OCI-LY1 (cell line): ENCODE measurements at regions not wholly inside any gene's neighbourhood (a gene's known extent, or its start where the extent isn't known, plus 50 kb on each side); places are given as distances from the start of the nearest gene placed in this dataset.

Experiments used
- H2AFZ ChIP-seq: fragments of 200-600 bp; sonication (generic), shearing (Covaris generic); 2 replicates; pipeline ENCODE4 v1.6.0; 2014; ENCODE audit warnings: antibody characterized with exemption, mild to moderate bottlenecking, low read length
- H3F3A ChIP-seq: fragments of 200-600 bp; sonication (generic), shearing (Covaris generic); 2 replicates; pipeline ENCODE4 v1.6.0; 2014; ENCODE audit warnings: mild to moderate bottlenecking, antibody characterized with exemption, low read length, moderate library complexity; ENCODE audit not compliant: insufficient read depth
- H3K27ac ChIP-seq: fragments of 200-600 bp; sonication (generic); 2 replicates; pipeline ENCODE4 v1.5.1; 2014; ENCODE audit warnings: low read length, mixed run types, mild to moderate bottlenecking, low read depth; ENCODE audit not compliant: poor library complexity, severe bottlenecking
- H3K27me3 ChIP-seq: fragments of 200-600 bp; sonication (generic); 2 replicates; pipeline ENCODE4 v1.6.0; 2014; ENCODE audit warnings: antibody characterized with exemption, mild to moderate bottlenecking, low read length, moderate library complexity; ENCODE audit not compliant: insufficient read depth
- H3K36me3 ChIP-seq: fragments of 200-600 bp; sonication (generic); 2 replicates; pipeline ENCODE4 v1.6.1; 2014; ENCODE audit warnings: mild to moderate bottlenecking, antibody characterized with exemption, low read length, moderate library complexity, mixed read lengths; ENCODE audit not compliant: insufficient read depth
- H3K4me1 ChIP-seq: fragments of 200-600 bp; sonication (generic); 2 replicates; pipeline ENCODE4 v1.5.1; 2014; ENCODE audit warnings: mild to moderate bottlenecking, low read length, moderate library complexity; ENCODE audit not compliant: insufficient read depth, severe bottlenecking
- H3K4me2 ChIP-seq: fragments of 200-600 bp; sonication (generic), shearing (Covaris generic); 2 replicates; pipeline ENCODE4 v1.6.1; 2014; ENCODE audit warnings: low read length
- H3K4me3 ChIP-seq: fragments of 200-600 bp; sonication (generic); 2 replicates; pipeline ENCODE4 v1.5.1; 2014; ENCODE audit warnings: low read length, low read depth, mild to moderate bottlenecking, mixed read lengths; ENCODE audit not compliant: poor library complexity, severe bottlenecking
- H3K79me2 ChIP-seq: fragments of 200-600 bp; shearing (Covaris generic); 2 replicates; pipeline ENCODE4 v1.6.1; 2016; ENCODE audit warnings: mixed run types, low read length, mixed read lengths; ENCODE audit not compliant: insufficient read depth
- H3K9ac ChIP-seq: fragments of 200-600 bp; sonication (generic), shearing (Covaris generic); 2 replicates; pipeline ENCODE4 v1.6.1; 2014; ENCODE audit warnings: mild to moderate bottlenecking, low read length, mixed read lengths
- H3K9me2 ChIP-seq: fragments of 200-600 bp; sonication (generic), shearing (Covaris generic); 2 replicates; pipeline ENCODE4 v1.6.1; 2014; ENCODE audit warnings: low read depth, mild to moderate bottlenecking, low read length, mixed read lengths
- H3K9me3 ChIP-seq: fragments of 200-600 bp; shearing (Covaris generic); 2 replicates; pipeline ENCODE4 v1.6.1; 2014; ENCODE audit warnings: low read length, mixed read lengths
- H4K20me1 ChIP-seq: fragments of 200-600 bp; sonication (generic), shearing (Covaris generic); 2 replicates; pipeline ENCODE4 v1.6.0; 2016; ENCODE audit warnings: mild to moderate bottlenecking, low read length; ENCODE audit not compliant: insufficient read depth
- EZH2 ChIP-seq: fragments of 200-600 bp; sonication (generic), shearing (Covaris generic); IDR thresholded peaks from 2 replicates; pipeline ENCODE4 v1.8.0; 2017; ENCODE audit warnings: borderline replicate concordance, mixed run types, mild to moderate bottlenecking, antibody characterized with exemption, low read length, moderate library complexity, mixed read lengths
- TF ChIP-seq, protein P1 (sequence below): fragments of 200-600 bp; sonication (generic), shearing (Covaris generic); IDR thresholded peaks from 2 replicates; pipeline ENCODE4 v1.5.1; 2017; ENCODE audit warnings: mild to moderate bottlenecking, antibody characterized with exemption, low read length, moderate library complexity, mixed read lengths

DNA sequence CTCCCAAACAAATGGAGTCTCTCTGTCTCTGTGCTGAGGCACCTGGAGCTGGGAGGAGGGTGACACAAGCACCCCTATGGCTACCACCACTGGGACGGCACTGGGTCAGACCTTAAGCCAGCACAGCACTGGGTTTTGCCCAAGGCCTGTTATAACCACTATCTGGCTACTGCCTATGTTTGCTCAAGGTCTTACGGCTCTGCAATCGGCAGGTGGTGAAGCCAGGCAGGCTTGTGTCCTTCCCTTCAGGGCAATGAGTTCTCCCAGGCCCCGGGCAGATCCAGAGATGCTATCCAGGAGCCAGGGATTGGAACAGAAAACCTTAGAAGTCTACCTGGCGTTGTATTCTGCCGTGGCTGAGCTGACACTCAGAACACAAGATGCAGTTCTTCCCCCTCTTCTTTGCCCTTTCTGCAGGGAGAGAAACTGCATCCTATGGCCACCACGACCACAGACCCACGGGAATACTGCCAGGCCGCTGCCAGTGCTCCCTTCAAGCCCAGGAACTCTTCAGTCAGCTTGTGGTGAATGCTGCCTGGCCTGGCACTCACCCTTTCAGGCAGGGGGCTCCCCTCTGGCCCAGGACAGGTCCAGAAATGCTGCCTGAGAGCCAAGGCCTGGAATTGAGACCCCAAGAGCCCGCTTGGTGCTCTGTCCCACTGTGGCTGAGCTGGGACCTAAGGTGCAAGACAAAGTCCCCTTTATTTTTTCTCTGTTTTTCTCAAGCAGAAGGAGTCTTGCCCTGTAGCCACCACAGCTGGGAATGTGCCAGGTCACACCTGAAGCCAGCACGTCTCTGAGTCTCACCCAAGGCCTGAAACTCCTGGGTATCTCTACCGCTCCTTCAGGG lies 67.0 kb upstream of the FRMD1 start:
- Histone ChIP-seq H3K4me2 (no peak overlapping the region), H2AFZ (no peak overlapping the region), H3F3A (no peaks in the 10 kb centered on the region), H3K27ac (no peak overlapping the region), H3K4me1 (no peaks in the 10 kb centered on the region), H3K4me3 (no peak overlapping the region), H3K27me3 (no peaks in the 10 kb centered on the region), H3K79me2 (no peaks in the 10 kb centered on the region), H3K36me3 (no peaks in the 10 kb centered on the region), H3K9me3 (no peaks in the 10 kb centered on the region), H3K9me2 (no peaks in the 10 kb centered on the region), H3K9ac (no peak overlapping the region), H4K20me1 (no peaks in the 10 kb centered on the region)
- TF ChIP-seq, protein P1, sequence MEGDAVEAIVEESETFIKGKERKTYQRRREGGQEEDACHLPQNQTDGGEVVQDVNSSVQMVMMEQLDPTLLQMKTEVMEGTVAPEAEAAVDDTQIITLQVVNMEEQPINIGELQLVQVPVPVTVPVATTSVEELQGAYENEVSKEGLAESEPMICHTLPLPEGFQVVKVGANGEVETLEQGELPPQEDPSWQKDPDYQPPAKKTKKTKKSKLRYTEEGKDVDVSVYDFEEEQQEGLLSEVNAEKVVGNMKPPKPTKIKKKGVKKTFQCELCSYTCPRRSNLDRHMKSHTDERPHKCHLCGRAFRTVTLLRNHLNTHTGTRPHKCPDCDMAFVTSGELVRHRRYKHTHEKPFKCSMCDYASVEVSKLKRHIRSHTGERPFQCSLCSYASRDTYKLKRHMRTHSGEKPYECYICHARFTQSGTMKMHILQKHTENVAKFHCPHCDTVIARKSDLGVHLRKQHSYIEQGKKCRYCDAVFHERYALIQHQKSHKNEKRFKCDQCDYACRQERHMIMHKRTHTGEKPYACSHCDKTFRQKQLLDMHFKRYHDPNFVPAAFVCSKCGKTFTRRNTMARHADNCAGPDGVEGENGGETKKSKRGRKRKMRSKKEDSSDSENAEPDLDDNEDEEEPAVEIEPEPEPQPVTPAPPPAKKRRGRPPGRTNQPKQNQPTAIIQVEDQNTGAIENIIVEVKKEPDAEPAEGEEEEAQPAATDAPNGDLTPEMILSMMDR, result no peak
- TF ChIP-seq EZH2, result no peak

DNA sequence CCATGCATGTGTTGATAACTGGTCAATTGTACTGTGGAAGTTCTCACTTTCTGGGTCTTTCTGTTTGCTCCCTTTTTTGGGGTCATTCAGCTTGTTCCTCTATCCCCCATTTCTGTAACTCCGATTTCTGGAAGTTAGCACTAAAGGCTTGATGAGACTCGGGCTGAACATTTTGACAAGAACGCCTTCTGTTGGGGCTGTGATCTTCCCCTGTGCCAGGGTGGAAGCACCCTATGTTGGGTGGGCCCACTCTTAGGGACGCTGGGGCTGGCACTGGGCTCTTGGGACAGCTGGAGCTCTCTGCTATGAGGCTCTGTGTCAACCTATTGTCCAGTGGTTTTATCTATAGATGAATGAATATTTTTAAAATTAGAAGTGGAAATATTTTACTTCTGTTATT lies 60.1 kb upstream of the FRMD1 start:
- TF ChIP-seq, protein P1, result no peak
- Histone ChIP-seq H3F3A (no peaks in the 10 kb centered on the region), H3K9me2 (no peaks in the 10 kb centered on the region), H3K9ac (no peak overlapping the region), H3K79me2 (no peaks in the 10 kb centered on the region), H3K4me2 (no peak overlapping the region), H4K20me1 (no peaks in the 10 kb centered on the region), H3K4me3 (no peak overlapping the region), H2AFZ (no peak overlapping the region), H3K27ac (no peak overlapping the region), H3K27me3 (no peaks in the 10 kb centered on the region), H3K36me3 (no peaks in the 10 kb centered on the region), H3K4me1 (no peaks in the 10 kb centered on the region), H3K9me3 (no peaks in the 10 kb centered on the region)

DNA sequence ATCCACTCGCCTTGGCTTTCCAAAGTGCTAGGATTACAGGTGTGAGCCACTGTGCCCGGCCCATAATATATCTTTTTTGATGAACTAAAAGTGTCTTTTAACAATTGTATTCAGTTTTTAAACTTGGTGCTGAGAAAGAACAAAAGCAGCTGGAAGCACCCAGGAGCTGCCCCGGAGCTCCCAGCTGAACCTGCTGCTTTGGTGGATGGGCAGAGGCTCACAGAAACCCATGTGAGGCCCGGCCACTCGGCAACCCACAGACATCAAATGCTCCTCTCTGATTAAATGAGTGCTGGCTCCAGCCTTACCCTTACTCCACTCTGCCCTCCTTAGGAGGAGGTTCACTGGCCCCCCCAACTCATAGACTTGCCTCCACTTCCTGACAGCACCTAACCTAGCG lies 59.4 kb upstream of the FRMD1 start:
- Histone ChIP-seq H3K79me2 (no peaks in the 10 kb centered on the region), H3K9me3 (no peaks in the 10 kb centered on the region), H3K9ac (no peak overlapping the region), H3K4me3 (no peak overlapping the region), H3F3A (no peaks in the 10 kb centered on the region), H4K20me1 (no peaks in the 10 kb centered on the region), H3K9me2 (no peaks in the 10 kb centered on the region), H2AFZ (no peak overlapping the region), H3K27me3 (no peaks in the 10 kb centered on the region), H3K4me1 (no peaks in the 10 kb centered on the region), H3K36me3 (no peaks in the 10 kb centered on the region), H3K27ac (no peak overlapping the region), H3K4me2 (no peak overlapping the region)
- TF ChIP-seq, protein P1, result no peak
- TF ChIP-seq EZH2, result no peak
